WTC11 (cell line): ENCODE measurements at regions not wholly inside any gene's neighbourhood (a gene's known extent, or its start where the extent isn't known, plus 50 kb on each side); places are given as distances from the start of the nearest gene placed in this dataset.

Experiments used
- ATAC-seq: fragments of 200-7000 bp; cut with Tn5 transposase; 2 replicates; pipeline ENCODE4 v1.10.0; 2021; ENCODE audit warnings: mild to moderate bottlenecking, moderate library complexity
- CTCF ChIA-PET: fragments of 300-600 bp; sonication (Branson Sonifier 250); formaldehyde crosslinking; loops from one replicate; lab custom pipeline; 2021; ENCODE audit warnings: antibody characterized with exemption; lab: Charles Lee
- POLR2A ChIA-PET: fragments of 350-600 bp; sonication (Branson Sonifier 250); formaldehyde crosslinking; loops from one replicate; lab custom pipeline; 2021; ENCODE audit warnings: antibody characterized with exemption; lab: Charles Lee
- DNase-seq: peaks from one replicate; pipeline ENCODE4 v3.0.0; 2021; ENCODE audit warnings: low spot score
- H3K27ac Mint-ChIP-seq: 2 replicates; pipeline ENCODE4 v1.8.0; 2021; ENCODE audit warnings: mixed read lengths
- H3K27me3 Mint-ChIP-seq: 2 replicates; pipeline ENCODE4 v1.8.0; 2021; ENCODE audit warnings: low read depth, mild to moderate bottlenecking, moderate library complexity, mixed read lengths
- H3K36me3 Mint-ChIP-seq: 2 replicates; pipeline ENCODE4 v1.8.0; 2021; ENCODE audit warnings: mixed read lengths
- H3K4me1 Mint-ChIP-seq: 2 replicates; pipeline ENCODE4 v1.8.0; 2022; ENCODE audit warnings: mixed read lengths
- H3K4me3 Mint-ChIP-seq: 2 replicates; pipeline ENCODE4 v1.8.0; 2021; ENCODE audit warnings: mild to moderate bottlenecking, moderate library complexity, mixed read lengths
- H3K9me3 Mint-ChIP-seq: 2 replicates; pipeline ENCODE4 v1.8.0; 2021; ENCODE audit warnings: mixed read lengths
- AFF4 ChIP-seq: sonication (generic); formaldehyde crosslinking; IDR thresholded peaks from 2 replicates; pipeline ENCODE4 v1.8.1; 2023; ENCODE audit warnings: mild to moderate bottlenecking, missing genetic modification reagents, borderline replicate concordance
- ARID4B ChIP-seq: sonication (generic); formaldehyde crosslinking; IDR thresholded peaks from 2 replicates; pipeline ENCODE4 v1.8.0; 2023; ENCODE audit warnings: missing genetic modification reagents, mild to moderate bottlenecking, borderline replicate concordance
- CBFB ChIP-seq: sonication (generic); formaldehyde crosslinking; IDR thresholded peaks from 2 replicates; pipeline ENCODE4 v1.8.1; 2022; ENCODE audit warnings: mild to moderate bottlenecking, low read depth, missing genetic modification reagents
- ELF4 ChIP-seq: sonication (generic); formaldehyde crosslinking; IDR thresholded peaks from 2 replicates; pipeline ENCODE4 v1.8.1; 2022; ENCODE audit warnings: low read depth, mild to moderate bottlenecking, moderate library complexity, missing genetic modification reagents
- ETV6 ChIP-seq: sonication (generic); formaldehyde crosslinking; IDR thresholded peaks from 2 replicates; pipeline ENCODE4 v1.8.1; 2022; ENCODE audit warnings: mild to moderate bottlenecking, missing genetic modification reagents
- KAT7 ChIP-seq: sonication (generic); formaldehyde crosslinking; IDR thresholded peaks from 2 replicates; pipeline ENCODE4 v1.8.1; 2023; ENCODE audit warnings: missing genetic modification reagents, mild to moderate bottlenecking, borderline replicate concordance
- NR1H2 ChIP-seq: sonication (generic); formaldehyde crosslinking; IDR thresholded peaks from 2 replicates; pipeline ENCODE4 v1.9.0; 2021; ENCODE audit warnings: mild to moderate bottlenecking, moderate library complexity, missing genetic modification reagents
- OVOL2 ChIP-seq: fragments of 250-450 bp; sonication (Bioruptor Pico); IDR thresholded peaks from 2 replicates; pipeline ENCODE4 v1.9.0; 2021; ENCODE audit warnings: mild to moderate bottlenecking, borderline replicate concordance
- PREB ChIP-seq: sonication (generic); formaldehyde crosslinking; IDR thresholded peaks from 2 replicates; pipeline ENCODE4 v1.8.1; 2022; ENCODE audit warnings: mild to moderate bottlenecking, missing genetic modification reagents, moderate library complexity, borderline replicate concordance
- TP53 ChIP-seq: sonication (generic); formaldehyde crosslinking; IDR thresholded peaks from 2 replicates; pipeline ENCODE4 v1.8.1; 2023; ENCODE audit warnings: mild to moderate bottlenecking, missing genetic modification reagents
- ZNF121 ChIP-seq: sonication (generic); formaldehyde crosslinking; IDR thresholded peaks from 2 replicates; pipeline ENCODE4 v1.8.0; 2023; ENCODE audit warnings: missing genetic modification reagents
- ZNF232 ChIP-seq: sonication (generic); formaldehyde crosslinking; IDR thresholded peaks from 2 replicates; pipeline ENCODE4 v1.8.0; 2022; ENCODE audit warnings: mild to moderate bottlenecking, missing genetic modification reagents
- ZNF416 ChIP-seq: fragments of 250-450 bp; sonication (Bioruptor Pico); IDR thresholded peaks from 2 replicates; pipeline ENCODE4 v1.9.0; 2021; ENCODE audit warnings: mild to moderate bottlenecking, inconsistent platforms
- TF ChIP-seq, protein P1 (sequence below): fragments of 250-450 bp; sonication (Bioruptor Pico); conservative IDR thresholded peaks from 2 replicates; pipeline ENCODE4 v1.9.0; 2021; ENCODE audit warnings: mild to moderate bottlenecking
- TF ChIP-seq, protein P2 (sequence below): sonication (generic); formaldehyde crosslinking; IDR thresholded peaks from 2 replicates; pipeline ENCODE4 v1.8.1; 2022; ENCODE audit warnings: mild to moderate bottlenecking, moderate library complexity, missing genetic modification reagents

GRCh38 chr5:145163876-145164275 is 671.3 kb downstream of the PRELID2 start:
- ATAC-seq (no peak), DNase-seq (no peak)
- Mint-ChIP-seq H3K4me1 (peaks cover 27% of the 10 kb centered on the region), H3K4me3 (no peak overlapping the region), H3K9me3 (no peaks in the 10 kb centered on the region), H3K27ac (no peak overlapping the region), H3K27me3 (peaks cover 20% of the 10 kb centered on the region), H3K36me3 (no peaks in the 10 kb centered on the region)
- ChIA-PET CTCF (no interaction called here), POLR2A (no interaction called here)
- TF ChIP-seq, protein P1, sequence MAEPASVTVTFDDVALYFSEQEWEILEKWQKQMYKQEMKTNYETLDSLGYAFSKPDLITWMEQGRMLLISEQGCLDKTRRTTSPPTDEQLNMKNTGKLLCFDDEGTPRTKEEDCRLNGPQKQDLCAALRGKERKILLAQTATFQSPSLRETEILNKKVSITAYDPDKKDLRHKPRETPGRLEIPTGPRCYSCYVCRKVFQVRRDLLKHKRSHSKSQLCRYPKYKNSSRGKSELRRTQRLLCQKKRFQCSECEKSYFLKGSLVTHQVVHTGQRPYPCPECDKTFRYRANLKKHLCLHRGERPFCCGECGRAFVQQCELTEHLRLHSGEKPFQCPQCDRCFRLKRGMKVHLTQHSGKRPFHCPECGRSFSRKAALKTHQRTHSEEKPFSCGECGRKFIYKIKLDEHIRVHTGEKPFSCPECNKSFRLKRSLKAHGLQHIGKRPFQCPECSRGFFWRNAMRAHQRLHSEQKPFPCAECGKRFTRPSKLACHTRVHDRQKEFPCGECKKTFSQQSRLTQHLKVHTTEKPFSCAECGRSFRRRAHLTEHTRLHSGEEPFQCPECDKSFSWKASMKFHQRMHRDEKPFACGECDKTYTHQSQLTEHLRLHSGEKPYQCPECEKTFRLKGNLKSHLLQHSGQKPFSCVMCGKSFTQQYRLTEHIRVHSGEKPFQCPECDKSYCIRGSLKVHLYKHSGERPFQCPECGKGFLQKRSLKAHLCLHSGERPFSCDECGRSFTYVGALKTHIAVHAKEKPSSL (CRISPR knock-in tag) = no peak
- no peak for TF ChIP-seq NR1H2 (CRISPR knock-in tag)
- no peak for TF ChIP-seq KAT7 (CRISPR knock-in tag)
- TF ChIP-seq OVOL2 = no peak
- no peak for TF ChIP-seq TP53
- TF ChIP-seq ZNF416 (CRISPR knock-in tag) = no peak
- no peak for TF ChIP-seq CBFB (CRISPR knock-in tag)
- TF ChIP-seq ZNF121 (CRISPR knock-in tag) = no peak
- TF ChIP-seq, protein P2, sequence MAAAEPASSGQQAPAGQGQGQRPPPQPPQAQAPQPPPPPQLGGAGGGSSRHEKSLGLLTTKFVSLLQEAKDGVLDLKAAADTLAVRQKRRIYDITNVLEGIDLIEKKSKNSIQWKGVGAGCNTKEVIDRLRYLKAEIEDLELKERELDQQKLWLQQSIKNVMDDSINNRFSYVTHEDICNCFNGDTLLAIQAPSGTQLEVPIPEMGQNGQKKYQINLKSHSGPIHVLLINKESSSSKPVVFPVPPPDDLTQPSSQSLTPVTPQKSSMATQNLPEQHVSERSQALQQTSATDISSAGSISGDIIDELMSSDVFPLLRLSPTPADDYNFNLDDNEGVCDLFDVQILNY (CRISPR knock-in tag) = no peak
- TF ChIP-seq ARID4B (CRISPR knock-in tag) = no peak
- no peak for TF ChIP-seq ETV6 (CRISPR knock-in tag)
- TF ChIP-seq ZNF232 (CRISPR knock-in tag) = no peak
- TF ChIP-seq AFF4 (CRISPR knock-in tag) = no peak
- TF ChIP-seq ELF4 (CRISPR knock-in tag) = no peak
- no peak for TF ChIP-seq PREB (CRISPR knock-in tag)
